SJSA1 (cell line): ENCODE measurements at regions not wholly inside any gene's neighbourhood (a gene's known extent, or its start where the extent isn't known, plus 50 kb on each side); places are given as distances from the start of the nearest gene placed in this dataset.

Source experiments
- DNase-seq, 2 experiments: peaks; one replicate each; pipeline ENCODE4 v3.0.0-alpha.2; 2015 to 2020; ENCODE audit warnings: low spot score in 2 of 2, low read depth in 1 of 2
- H3K27ac ChIP-seq: fragments of 250-450 bp; sonication (Bioruptor Pico); 2 replicates; pipeline ENCODE4 v1.5.1; 2020; ENCODE audit warnings: mild to moderate bottlenecking, moderate library complexity
- H3K27me3 ChIP-seq: fragments of 250-450 bp; sonication (Bioruptor Pico); replicated peaks from 2 replicates; pipeline ENCODE4 v1.5.1; 2020; ENCODE audit warnings: mild to moderate bottlenecking, moderate library complexity
- H3K36me3 ChIP-seq: fragments of 250-450 bp; sonication (Bioruptor Pico); 2 replicates; pipeline ENCODE4 v1.5.1; 2020; ENCODE audit warnings: mild to moderate bottlenecking
- H3K4me1 ChIP-seq: fragments of 250-450 bp; sonication (Bioruptor Pico); replicated peaks from 2 replicates; pipeline ENCODE4 v1.6.1; 2021; ENCODE audit warnings: mild to moderate bottlenecking
- H3K4me3 ChIP-seq: fragments of 250-450 bp; sonication (Bioruptor Pico); 2 replicates; pipeline ENCODE4 v1.5.1; 2020; ENCODE audit warnings: mild to moderate bottlenecking
- H3K9me3 ChIP-seq: fragments of 250-450 bp; sonication (Bioruptor Pico); replicated peaks from 2 replicates; pipeline ENCODE4 v1.5.1; 2020; ENCODE audit warnings: mild to moderate bottlenecking

DNA sequence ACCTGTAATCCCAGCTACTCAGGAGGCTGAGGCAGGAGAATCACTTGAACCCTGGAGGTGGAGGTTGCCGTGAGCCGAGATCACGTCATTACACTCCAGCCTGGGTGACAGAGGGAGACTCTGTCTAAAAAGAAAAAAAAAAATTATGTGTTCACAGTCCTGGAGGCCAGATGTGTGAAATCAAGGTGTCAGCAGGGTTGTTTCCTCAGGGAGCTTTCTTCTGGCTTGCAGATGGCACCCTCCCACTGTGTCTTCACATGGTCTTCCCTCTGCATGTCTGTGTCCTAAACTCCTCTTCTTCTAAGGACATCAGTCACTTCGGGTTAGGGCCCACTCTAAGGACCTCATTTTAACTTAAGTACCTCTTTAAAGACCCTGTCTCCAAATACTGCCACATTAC is 56.1 kb upstream of the UBE2E1 start:
- Histone ChIP-seq H3K27me3 (no peaks in the 10 kb centered on the region), H3K4me3 (no peak overlapping the region), H3K4me1 (peaks cover 28% of the 10 kb centered on the region), H3K27ac (no peak overlapping the region), H3K36me3 (no peaks in the 10 kb centered on the region), H3K9me3 (no peaks in the 10 kb centered on the region)
- no peak for DNase-seq

DNA sequence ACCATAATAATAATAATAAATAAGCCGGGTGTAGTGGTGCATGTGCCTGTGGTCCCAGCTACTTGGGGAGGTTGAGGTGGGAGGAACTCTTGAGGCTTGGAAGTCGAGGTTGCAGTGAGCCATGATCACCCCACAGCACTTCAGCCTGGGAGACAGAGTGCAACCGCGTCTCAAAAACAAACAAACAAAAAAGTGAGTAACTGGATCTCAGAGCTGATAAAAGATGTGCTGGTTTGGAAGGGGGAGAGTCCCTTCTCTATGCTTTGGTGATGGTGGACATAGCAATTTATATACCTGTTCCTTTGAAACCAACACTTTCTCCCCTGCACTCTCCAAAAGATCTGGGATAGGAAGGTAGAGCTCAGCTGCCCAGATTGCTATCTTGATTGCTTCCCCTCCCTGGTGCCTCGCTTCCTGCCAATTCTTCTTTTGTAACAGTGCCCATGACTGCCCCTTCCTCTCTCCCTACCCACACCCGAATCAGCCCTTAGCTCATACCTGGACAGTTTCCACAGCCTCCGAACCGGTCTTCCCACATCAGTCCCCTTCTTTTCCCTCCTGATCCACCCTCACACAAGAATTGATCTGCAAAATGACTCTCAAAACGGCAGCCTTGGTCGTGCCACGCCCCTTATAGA is 55.1 kb upstream of the UBE2E1 start:
- DNase-seq, result peak; percentile 47 to 51
- Histone ChIP-seq H3K27ac (peak overlapping the region; percentile 28; the same call in 1 of the 2 replicates), H3K9me3 (no peaks in the 10 kb centered on the region), H3K36me3 (no peaks in the 10 kb centered on the region), H3K4me3 (no peak overlapping the region), H3K4me1 (peaks cover 28% of the 10 kb centered on the region), H3K27me3 (no peaks in the 10 kb centered on the region)

- no peaks in the 10 kb centered on the region for H3K36me3 ChIP-seq
- no peaks in the 10 kb centered on the region for H3K9me3 ChIP-seq
- H3K27me3 ChIP-seq, result no peaks in the 10 kb centered on the region
- DNase-seq, result peak; percentile 58 to 60
- H3K4me3 ChIP-seq, result no peak overlapping the region
- H3K27ac ChIP-seq, result peak overlapping the region; percentile 28; the same call in 1 of the 2 replicates
- peaks cover 28% of the 10 kb centered on the region for H3K4me1 ChIP-seq
These were observed 54.5 kb upstream of the UBE2E1 start for GRCh38 chr3:23751212-23751723.

DNA sequence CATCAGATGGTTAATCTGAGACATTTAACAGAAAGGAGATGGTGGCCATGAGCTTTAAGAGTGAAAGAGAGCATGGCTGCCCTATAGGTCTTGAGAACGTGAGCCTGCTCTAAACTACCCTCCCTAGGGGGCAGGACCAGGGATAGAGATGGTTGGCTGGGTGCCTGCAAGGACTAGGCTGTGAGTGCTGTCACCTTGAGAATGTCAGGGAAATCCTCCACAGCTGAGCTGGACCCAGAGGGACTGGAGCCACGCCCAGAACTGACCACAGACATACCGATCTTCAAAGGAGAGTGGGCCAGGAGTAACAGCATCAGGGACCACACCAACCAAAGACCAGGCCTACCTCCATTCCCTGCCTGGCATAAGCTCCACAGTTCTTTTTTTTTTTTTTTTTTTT is 53.6 kb upstream of the UBE2E1 start:
- Histone ChIP-seq H3K4me1 (peaks cover 28% of the 10 kb centered on the region), H3K27ac (peak overlapping the region; percentile 28; the same call in 1 of the 2 replicates), H3K36me3 (no peaks in the 10 kb centered on the region), H3K4me3 (no peak overlapping the region), H3K9me3 (no peaks in the 10 kb centered on the region), H3K27me3 (no peaks in the 10 kb centered on the region)
- peak; percentile 31 to 66 for DNase-seq

GRCh38 chr3:23754215-23754614 is 51.5 kb upstream of the UBE2E1 start:
- H3K27me3 ChIP-seq, result no peaks in the 10 kb centered on the region
- no peak for DNase-seq
- H3K4me3 ChIP-seq, result no peak overlapping the region
- no peaks in the 10 kb centered on the region for H3K9me3 ChIP-seq
- H3K27ac ChIP-seq, result no peak overlapping the region
- no peaks in the 10 kb centered on the region for H3K36me3 ChIP-seq
- H3K4me1 ChIP-seq, result peaks cover 23% of the 10 kb centered on the region
